ENCODE measurements at regions not wholly inside any gene's neighbourhood (a gene's known extent, or its start where the extent isn't known, plus 50 kb on each side); places are given as distances from the start of the nearest gene placed in this dataset.
"Not testable (repeated sequence)": the region's sequence is repeated elsewhere in the genome, so short reads cannot be mapped to it uniquely, and the experiment has no call there.

- DNase-seq = peak; percentile 68 to 92 (median 79)
Measured at GRCh38 chr1:121519042-121519755, 334.4 kb downstream of the SRGAP2C start.

- not testable (repeated sequence) for DNase-seq
Measured at GRCh38 chr1:121519756-121520286, 335.0 kb downstream of the SRGAP2C start.

DNA sequence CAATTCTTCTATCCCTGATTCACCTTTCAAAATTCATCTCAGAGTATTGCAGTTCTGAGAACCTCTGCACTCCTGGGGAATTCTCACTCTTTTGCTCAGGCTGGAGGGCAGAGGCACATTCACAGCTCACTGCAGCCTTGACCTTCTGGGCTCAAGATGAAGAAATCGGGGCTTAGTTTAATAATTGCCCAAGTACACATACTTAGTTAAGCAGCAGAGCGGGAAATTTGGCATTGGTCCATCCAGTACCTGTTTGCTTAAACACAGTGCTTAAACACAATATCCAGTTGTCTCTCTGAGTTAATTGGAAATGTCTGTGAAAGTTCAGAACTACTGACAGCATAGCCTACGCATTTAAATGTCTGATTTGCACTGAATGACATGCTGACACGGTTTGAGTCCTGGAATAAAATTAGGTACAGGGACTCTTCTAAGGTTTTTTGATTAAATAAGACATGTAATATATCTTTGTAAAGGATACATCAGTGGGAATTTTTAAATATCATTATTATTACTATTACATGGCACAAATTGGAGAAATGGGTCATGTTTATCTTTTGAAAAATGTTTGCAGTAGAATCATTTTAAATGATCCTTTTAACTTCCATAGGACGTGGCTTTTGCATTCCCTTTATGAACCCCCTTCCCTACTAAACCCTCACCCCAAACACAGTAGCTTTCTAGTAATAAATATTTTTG, 337.4 kb downstream of the SRGAP2C start:
- no peak for DNase-seq

- not testable (repeated sequence) for DNase-seq
Measured at GRCh38 chr1:121523112-121523511, 338.3 kb downstream of the SRGAP2C start.

DNA sequence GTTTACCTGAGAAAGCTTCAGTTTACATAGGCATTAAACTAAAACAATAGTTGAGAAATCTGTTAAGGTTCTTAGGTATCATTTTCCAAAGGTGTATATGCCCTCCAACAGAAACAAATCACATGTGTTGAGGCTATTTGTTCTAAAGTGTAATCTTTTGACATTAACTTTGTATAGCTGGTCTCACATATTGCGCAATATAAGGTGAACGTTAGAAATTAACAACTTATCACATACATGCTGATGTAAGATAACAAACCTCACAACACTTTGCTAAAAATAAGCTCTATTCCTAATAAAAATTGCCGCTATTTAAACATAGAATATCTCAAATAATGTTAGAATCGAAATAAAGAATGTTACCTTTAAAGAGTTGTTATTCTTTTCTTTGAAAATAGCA, 340.6 kb downstream of the SRGAP2C start:
- no peak for DNase-seq

GRCh38 chr1:121528958-121529357, 344.2 kb downstream of the SRGAP2C start:
- DNase-seq = not testable (repeated sequence)

DNA sequence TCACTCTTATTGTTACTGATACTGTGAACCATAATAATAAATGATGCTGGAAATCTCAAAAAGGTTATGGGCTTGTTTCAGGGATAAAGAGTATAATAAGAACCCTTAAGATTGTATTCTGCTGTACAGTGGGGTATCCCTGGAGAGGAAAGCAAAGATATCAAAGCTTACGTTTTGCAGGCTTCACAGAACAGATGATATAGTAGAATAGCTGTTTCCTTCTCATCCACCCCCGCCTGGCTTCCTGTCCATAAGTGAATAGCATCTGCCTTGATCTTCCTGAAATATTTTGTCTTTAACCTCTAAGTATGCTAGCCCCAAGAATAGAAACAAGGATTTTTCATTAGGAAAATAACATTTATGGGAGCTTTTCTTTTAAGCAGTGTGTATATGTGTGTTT, 345.3 kb downstream of the SRGAP2C start:
- DNase-seq = not testable (repeated sequence)

DNA sequence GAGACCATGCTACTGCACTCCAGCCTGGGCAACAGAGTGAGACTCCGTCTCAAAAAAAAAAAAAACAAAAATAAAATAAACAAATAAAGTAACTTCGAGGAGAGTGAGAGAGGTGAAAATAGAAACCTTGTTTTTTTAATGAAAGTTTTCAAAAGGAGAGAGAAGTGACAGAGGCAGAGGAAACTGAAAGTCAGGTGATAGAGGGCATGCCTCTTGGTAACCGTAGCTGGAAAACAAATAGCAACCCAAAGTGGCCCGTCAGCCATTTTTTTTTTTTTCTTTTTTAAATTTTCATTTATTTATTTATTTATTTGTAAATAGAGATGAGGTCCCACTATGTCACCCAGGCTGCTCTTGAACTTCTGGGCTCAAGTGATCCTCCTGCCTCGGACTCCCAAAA, 347.0 kb downstream of the SRGAP2C start:
- DNase-seq = not testable (repeated sequence)

GRCh38 chr1:121538148-121538547, 353.4 kb downstream of the SRGAP2C start:
- not testable (repeated sequence) for DNase-seq

- no peak for DNase-seq
Measured at GRCh38 chr1:121538943-121539575, 354.3 kb downstream of the SRGAP2C start.

DNA sequence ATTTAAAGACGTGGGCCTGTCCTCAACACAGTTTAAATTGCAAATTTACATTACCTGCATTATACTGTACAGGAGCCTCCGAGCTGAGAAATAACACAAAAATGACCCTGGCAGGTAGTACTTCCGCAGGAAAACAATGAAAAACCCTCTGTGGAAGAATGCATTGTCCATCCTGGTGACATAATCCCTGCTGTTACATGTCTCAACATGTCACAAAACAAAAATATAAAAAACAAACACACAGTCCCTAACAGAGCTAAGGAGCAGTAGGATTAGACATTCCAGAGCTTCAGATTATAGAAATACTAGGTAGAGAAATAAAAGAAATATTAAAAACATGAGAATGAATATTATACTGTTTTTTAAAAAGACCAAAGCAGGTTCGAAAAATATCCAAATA, 359.2 kb downstream of the SRGAP2C start:
- DNase-seq = not testable (repeated sequence)

DNA sequence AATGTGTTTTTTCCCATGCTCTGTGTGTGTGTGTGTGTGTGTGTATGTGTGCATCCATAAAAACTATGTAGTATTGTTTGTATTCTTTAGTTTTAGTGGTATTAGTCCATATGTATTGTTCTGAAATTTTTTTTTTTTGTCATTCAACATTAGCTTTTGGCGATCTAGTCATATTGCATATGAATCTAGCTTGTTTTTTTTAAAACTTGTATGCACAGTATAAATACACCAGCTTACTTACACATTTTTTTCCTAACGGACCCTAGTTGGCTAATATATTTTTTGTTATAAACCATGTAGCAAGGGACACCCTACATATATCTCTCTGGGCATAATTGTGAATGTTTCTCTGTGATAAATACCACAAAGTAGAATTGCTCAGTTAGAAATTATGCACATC, 359.7 kb downstream of the SRGAP2C start:
- no peak for DNase-seq

DNA sequence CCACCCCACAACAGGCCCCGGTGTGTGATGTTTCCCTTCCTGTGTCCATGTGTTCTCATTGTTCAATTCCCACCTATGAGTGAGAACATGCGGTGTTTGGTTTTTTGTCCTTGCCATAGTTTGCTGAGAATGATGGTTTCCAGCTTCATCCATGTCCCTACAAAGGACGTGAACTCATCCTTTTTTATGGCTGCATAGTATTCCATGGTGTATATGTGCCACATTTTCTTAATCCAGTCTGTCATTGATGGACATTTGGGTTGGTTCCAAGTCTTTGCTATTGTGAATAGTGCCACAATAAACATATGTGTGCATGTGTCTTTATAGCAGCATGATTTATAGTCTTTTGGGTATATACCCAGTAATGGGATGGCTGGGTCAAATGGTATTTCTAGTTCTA, 361.1 kb downstream of the SRGAP2C start:
- not testable (repeated sequence) for DNase-seq

DNA sequence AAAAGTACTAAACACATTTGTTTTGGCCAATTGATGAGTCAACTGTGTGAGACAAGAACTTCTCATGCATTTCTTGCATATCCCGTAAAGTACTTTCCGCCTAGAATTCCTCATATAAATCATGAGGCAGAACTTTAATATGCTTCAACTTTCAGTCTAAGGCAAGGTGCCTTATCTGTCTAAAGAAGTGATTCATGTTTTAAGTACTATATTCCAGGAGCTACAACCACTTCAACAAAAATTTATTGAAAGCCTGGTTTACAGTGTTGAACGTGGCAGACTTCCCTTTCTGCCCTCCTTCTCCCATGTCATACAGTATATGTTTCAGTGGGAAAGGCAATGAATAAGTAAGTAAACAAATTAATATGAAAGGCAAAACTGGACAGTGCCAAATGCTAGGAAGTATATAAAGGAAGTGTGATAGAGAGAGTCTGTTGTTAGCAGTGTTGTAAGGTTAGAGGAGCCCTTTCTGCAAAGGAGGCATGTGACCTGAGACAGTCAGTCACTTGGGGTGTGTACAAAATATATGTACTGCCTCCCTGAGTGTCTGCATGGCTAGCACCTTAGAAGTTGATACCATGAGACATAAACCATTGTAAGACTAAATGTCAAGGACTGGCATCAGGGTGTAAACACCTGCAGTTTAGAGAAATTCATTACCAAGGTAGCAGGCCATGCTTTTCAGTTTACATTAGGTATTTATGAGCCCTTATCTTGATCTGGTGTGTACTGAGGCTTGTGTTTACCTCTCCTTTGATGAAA, 362.2 kb downstream of the SRGAP2C start:
- DNase-seq = no peak

GRCh38 chr1:121547726-121548125, 363.0 kb downstream of the SRGAP2C start:
- not testable (repeated sequence) for DNase-seq

GRCh38 chr1:121550817-121551216, 366.0 kb downstream of the SRGAP2C start:
- not testable (repeated sequence) for DNase-seq

DNA sequence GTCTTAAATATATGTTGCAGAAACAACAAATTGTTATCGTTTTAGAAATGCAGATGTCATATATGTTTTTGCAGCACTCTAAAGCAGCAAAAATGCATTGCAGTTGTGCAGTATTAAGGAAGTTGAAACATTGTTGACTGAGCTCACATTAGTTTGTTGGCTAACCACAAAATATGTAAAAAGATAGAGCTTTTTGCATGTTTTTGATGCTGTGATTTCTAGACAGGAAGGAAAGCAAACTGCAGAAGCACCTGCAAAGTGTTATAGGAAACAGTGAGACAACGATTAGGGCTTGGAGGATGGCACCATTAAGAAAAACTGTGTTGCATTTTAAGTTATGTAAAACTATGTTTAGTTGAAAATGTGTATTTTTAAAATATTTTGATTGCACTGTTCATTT, 366.7 kb downstream of the SRGAP2C start:
- DNase-seq = peak in 2 of 5 donors; percentile 10 to 78

DNA sequence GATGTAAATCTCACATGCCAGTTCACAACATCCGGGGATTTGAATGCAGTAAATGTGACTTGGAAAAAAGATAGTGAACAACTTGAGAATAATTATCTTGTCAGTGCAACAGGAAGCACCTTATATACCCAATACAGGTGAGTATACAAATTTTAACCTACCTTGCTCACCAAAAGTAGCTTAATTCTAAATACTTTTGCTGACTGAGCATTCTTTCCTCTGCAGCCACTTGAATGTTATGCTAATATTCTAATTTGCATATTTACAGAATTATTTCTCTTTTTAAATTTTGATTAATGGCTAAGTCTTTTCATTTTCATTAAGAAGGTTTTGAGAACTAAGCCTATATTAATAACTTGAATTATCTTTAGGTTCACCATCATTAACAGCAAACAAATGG, 371.8 kb downstream of the SRGAP2C start:
- DNase-seq = not testable (repeated sequence)

GRCh38 chr1:121558034-121558433, 373.3 kb downstream of the SRGAP2C start:
- not testable (repeated sequence) for DNase-seq

- no peak for DNase-seq
Measured at GRCh38 chr1:121558514-121558913, 373.7 kb downstream of the SRGAP2C start.

DNA sequence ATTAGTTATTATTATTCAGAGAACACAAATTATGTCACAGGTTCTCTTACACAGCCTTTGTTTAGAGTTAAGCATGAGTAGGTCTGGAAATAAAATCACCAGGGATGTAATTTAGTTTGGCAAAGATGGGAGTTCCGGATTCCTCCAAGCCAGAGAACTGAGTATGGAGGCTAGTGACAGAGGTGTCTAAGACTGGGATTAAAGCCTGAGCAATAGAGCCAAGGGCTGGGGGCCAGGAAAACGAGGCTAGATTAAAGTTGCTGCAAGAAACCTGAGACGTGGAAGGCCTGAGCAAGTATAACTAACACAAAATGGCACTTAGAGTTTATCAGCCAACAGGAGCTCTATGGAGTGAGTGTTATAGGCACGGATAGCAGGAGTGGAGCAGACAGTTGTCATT, 381.6 kb downstream of the SRGAP2C start:
- DNase-seq = no peak

DNA sequence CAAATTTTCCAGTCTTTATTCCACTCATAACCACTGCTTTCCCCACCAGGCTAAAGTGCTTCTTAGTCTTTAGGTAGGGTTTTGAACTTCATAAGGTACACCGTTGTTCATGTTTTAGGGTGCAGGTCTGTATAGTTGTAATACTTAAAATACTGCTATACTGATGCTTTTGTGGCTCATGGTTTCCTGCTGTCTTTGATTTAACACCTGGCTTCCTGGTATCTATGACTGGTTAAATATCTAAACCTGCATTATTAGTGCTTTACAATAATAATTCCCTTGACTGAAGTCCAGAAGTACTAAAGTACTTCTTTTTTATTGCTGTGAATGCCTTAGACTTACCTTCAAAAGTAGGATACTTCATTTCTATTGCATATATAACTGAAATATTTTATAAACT, 384.7 kb downstream of the SRGAP2C start:
- no peak for DNase-seq
